Nephron (organoid): ENCODE measurements at regions not wholly inside any gene's neighbourhood (a gene's known extent, or its start where the extent isn't known, plus 50 kb on each side); places are given as distances from the start of the nearest gene placed in this dataset.

ENCODE experiments used
- H3K27ac Mint-ChIP-seq, 3 experiments: 2 replicates each; pipeline ENCODE4 v1.8.0; 2020; ENCODE audit warnings: mixed read lengths in 3 of 3, mild to moderate bottlenecking in 2 of 3, moderate library complexity in 1 of 3
- H3K27me3 Mint-ChIP-seq: 2 replicates; pipeline ENCODE4 v1.8.0; 2021; ENCODE audit warnings: low read depth, mild to moderate bottlenecking, moderate library complexity, mixed read lengths
- H3K36me3 Mint-ChIP-seq: 2 replicates; pipeline ENCODE4 v1.8.0; 2020; ENCODE audit warnings: low read depth, mixed read lengths
- H3K4me1 Mint-ChIP-seq: 2 replicates; pipeline ENCODE4 v1.8.0; 2020; ENCODE audit warnings: mixed read lengths
- H3K4me3 Mint-ChIP-seq, 3 experiments: 2 replicates each; pipeline ENCODE4 v1.8.0; 2020; ENCODE audit warnings: mild to moderate bottlenecking in 3 of 3, mixed read lengths in 3 of 3, moderate library complexity in 2 of 3
- H3K9me3 Mint-ChIP-seq: 2 replicates; pipeline ENCODE4 v1.8.0; 2020; ENCODE audit warnings: mixed read lengths
- CTCF ChIP-seq, 3 experiments: fragments of 200-600 bp; sonication (generic); IDR thresholded peaks; one replicate each; pipeline ENCODE4 v1.5.0; 2021; ENCODE audit warnings: antibody characterized with exemption in 3 of 3; ENCODE audit not compliant: unreplicated experiment in 3 of 3

GRCh38 chr1:59136541-59137275 is 160.2 kb upstream of the FGGY start:
- Mint-ChIP-seq H3K4me1 (peaks cover 31% of the 10 kb centered on the region), H3K4me3 (no peak overlapping the region), H3K27me3 (no peaks in the 10 kb centered on the region), H3K9me3 (no peaks in the 10 kb centered on the region), H3K27ac (peak overlapping the region in 2 of 3 experiments; percentile 11 to 61), H3K36me3 (no peaks in the 10 kb centered on the region)
- no peak for TF ChIP-seq CTCF (IDR thresholded peaks at IDR 0.05; ENCODE audit: unreplicated experiment in 3 of 3)

- Mint-ChIP-seq H3K9me3 (no peaks in the 10 kb centered on the region), H3K27me3 (no peaks in the 10 kb centered on the region), H3K36me3 (no peaks in the 10 kb centered on the region), H3K27ac (peak overlapping the region in 2 of 3 experiments; percentile 10 to 61), H3K4me1 (peaks cover 32% of the 10 kb centered on the region), H3K4me3 (no peak overlapping the region)
- TF ChIP-seq CTCF (IDR thresholded peaks at IDR 0.05; ENCODE audit: unreplicated experiment in 3 of 3), result no peak
Measured at GRCh38 chr1:59137276-59137615, 159.6 kb upstream of the FGGY start.

GRCh38 chr1:59137968-59138367 is 158.9 kb upstream of the FGGY start:
- Mint-ChIP-seq H3K27me3 (no peaks in the 10 kb centered on the region), H3K4me1 (peaks cover 39% of the 10 kb centered on the region), H3K9me3 (no peaks in the 10 kb centered on the region), H3K4me3 (no peak overlapping the region), H3K36me3 (no peaks in the 10 kb centered on the region), H3K27ac (peak overlapping the region; percentile 41 to 78 (median 61))
- TF ChIP-seq CTCF (IDR thresholded peaks at IDR 0.05; ENCODE audit: unreplicated experiment in 3 of 3), result no peak

- Mint-ChIP-seq H3K36me3 (no peaks in the 10 kb centered on the region), H3K4me3 (no peak overlapping the region), H3K27me3 (no peaks in the 10 kb centered on the region), H3K9me3 (no peaks in the 10 kb centered on the region), H3K27ac (peak overlapping the region; percentile 41 to 78 (median 61)), H3K4me1 (peaks cover 43% of the 10 kb centered on the region)
- TF ChIP-seq CTCF (IDR thresholded peaks at IDR 0.05; ENCODE audit: unreplicated experiment in 3 of 3), result no peak
Measured at GRCh38 chr1:59138402-59138801, 158.5 kb upstream of the FGGY start.

GRCh38 chr1:59139396-59139795 is 157.5 kb upstream of the FGGY start:
- peaks cover 48% of the 10 kb centered on the region for H3K4me1 Mint-ChIP-seq
- TF ChIP-seq CTCF (IDR thresholded peaks at IDR 0.05; ENCODE audit: unreplicated experiment in 3 of 3), result no peak
- no peaks in the 10 kb centered on the region for H3K36me3 Mint-ChIP-seq
- H3K27me3 Mint-ChIP-seq, result no peaks in the 10 kb centered on the region
- H3K9me3 Mint-ChIP-seq, result no peaks in the 10 kb centered on the region
- no peak overlapping the region for H3K4me3 Mint-ChIP-seq
- H3K27ac Mint-ChIP-seq, result no peak overlapping the region

GRCh38 chr1:59141267-59141863 is 155.5 kb upstream of the FGGY start:
- Mint-ChIP-seq H3K36me3 (no peaks in the 10 kb centered on the region), H3K27ac (no peak overlapping the region), H3K4me3 (no peak overlapping the region), H3K9me3 (no peaks in the 10 kb centered on the region), H3K27me3 (no peaks in the 10 kb centered on the region), H3K4me1 (peaks cover 50% of the 10 kb centered on the region)
- no peak for TF ChIP-seq CTCF (IDR thresholded peaks at IDR 0.05; ENCODE audit: unreplicated experiment in 3 of 3)
